Endothelial cell of umbilical vein (primary cell): ENCODE measurements at regions not wholly inside any gene's neighbourhood (a gene's known extent, or its start where the extent isn't known, plus 50 kb on each side); places are given as distances from the start of the nearest gene placed in this dataset.

ENCODE experiments used
- BruUV-seq: library from RNA; stranded (reverse); fragments of 400-500 nt; replicated peaks from 2 replicates; lab custom pipeline; 2021; lab: Mats Ljungman, UMichigan
- CTCF ChIA-PET: fragments of 300-600, 350-600 bp; sonication (Branson Sonifier 250); formaldehyde crosslinking; loops from one replicate; lab custom pipeline; 2021; ENCODE audit warnings: antibody characterized with exemption, inconsistent platforms; lab: Charles Lee
- POLR2A ChIA-PET: fragments of 300-600, 350-600 bp; sonication (Branson Sonifier 250); formaldehyde crosslinking; loops from one replicate; lab custom pipeline; 2021; ENCODE audit warnings: antibody characterized with exemption, inconsistent platforms; lab: Charles Lee
- DNase-seq: peaks from one replicate; pipeline ENCODE4 v3.0.0-alpha.2; 2011; ENCODE audit warnings: low read depth, low spot score
- FAIRE-seq: peaks from 2 replicates; lab custom pipeline; 2011; peaks lifted over from hg19 to GRCh38; lab: Jason Lieb, UNC
- H2AFZ ChIP-seq: 2 replicates; pipeline ENCODE4 v1.6.0; 2012; ENCODE audit warnings: low read depth, low read length, control low read depth, inconsistent platforms
- H3K27ac ChIP-seq: 2 replicates; pipeline ENCODE4 v1.5.1; 2011; ENCODE audit warnings: low read depth, mild to moderate bottlenecking, control low read depth, low read length, moderate library complexity; ENCODE audit not compliant: insufficient read depth
- H3K27me3 ChIP-seq, 2 experiments: 2 replicates each; pipeline versions ENCODE4 v1.6.0 to v1.6.1; 2011; ENCODE audit warnings: low read length in 2 of 2, mixed read lengths in 1 of 2; ENCODE audit not compliant: control insufficient read depth in 2 of 2, insufficient read depth in 2 of 2
- H3K36me3 ChIP-seq, 2 experiments: 2 replicates in 1 of 2; 3 replicates in 1 of 2; pipeline ENCODE4 v1.5.1; 2011; ENCODE audit warnings: low read length in 2 of 2, mild to moderate bottlenecking in 1 of 2, moderate library complexity in 1 of 2; ENCODE audit not compliant: control insufficient read depth in 2 of 2, insufficient read depth in 2 of 2; ENCODE audit errors: extremely low read depth in 1 of 2
- H3K4me1 ChIP-seq: 3 replicates; pipeline ENCODE4 v1.5.1; 2011; ENCODE audit warnings: mild to moderate bottlenecking, low read length; ENCODE audit not compliant: control insufficient read depth, insufficient read depth; ENCODE audit errors: extremely low read depth
- H3K4me2 ChIP-seq: 2 replicates; pipeline ENCODE4 v1.6.1; 2011; ENCODE audit warnings: low read length, control low read depth, mixed read lengths; ENCODE audit not compliant: insufficient read depth
- H3K4me3 ChIP-seq, 3 experiments: fragments of 200-600 bp in 1 of 3; sonication (generic), shearing (Covaris generic) in 1 of 3; replicated peaks in 1 of 3; 2 replicates each; pipeline ENCODE4 v1.5.1; 2011 to 2016; ENCODE audit warnings: control low read depth in 3 of 3, low read length in 3 of 3, mild to moderate bottlenecking in 2 of 3, inconsistent platforms in 1 of 3, low read depth in 1 of 3, moderate library complexity in 1 of 3; ENCODE audit not compliant: insufficient read depth in 1 of 3
- H3K79me2 ChIP-seq: 2 replicates; pipeline ENCODE4 v1.6.0; 2012; ENCODE audit warnings: low read length, inconsistent platforms; ENCODE audit not compliant: control insufficient read depth, insufficient read depth
- H3K9ac ChIP-seq: replicated peaks from 2 replicates; pipeline ENCODE3; 2011; ENCODE audit warnings: low read length, control low read depth; ENCODE audit not compliant: insufficient read depth; ENCODE audit errors: extremely low read depth
- H3K9me1 ChIP-seq: replicated peaks from 3 replicates; pipeline ENCODE4 v1.6.0; 2011; ENCODE audit warnings: mild to moderate bottlenecking, low read length; ENCODE audit not compliant: control insufficient read depth, insufficient read depth; ENCODE audit errors: extremely low read depth
- H3K9me3 ChIP-seq: replicated peaks from 2 replicates; pipeline ENCODE4 v1.5.1; 2012; ENCODE audit warnings: low read length, inconsistent platforms; ENCODE audit not compliant: control insufficient read depth, insufficient read depth
- H4K20me1 ChIP-seq: replicated peaks from 2 replicates; pipeline ENCODE3; 2011; ENCODE audit warnings: mild to moderate bottlenecking, low read length; ENCODE audit not compliant: control insufficient read depth, insufficient read depth; ENCODE audit errors: extremely low read depth
- CTCF ChIP-seq, 2 donors: IDR thresholded peaks; 1 replicate in 1 of 2; 2 replicates in 1 of 2; pipeline ENCODE4 v1.5.1; 2011; ENCODE audit warnings: low read length in 2 of 2, mild to moderate bottlenecking in 2 of 2, moderate library complexity in 2 of 2, control low read depth in 1 of 2, inconsistent platforms in 1 of 2, low read depth in 1 of 2; ENCODE audit not compliant: insufficient read depth in 1 of 2; ENCODE audit errors: extremely low read depth in 1 of 2
- EZH2 ChIP-seq: IDR thresholded peaks from 2 replicates; pipeline ENCODE4 v1.6.1; 2012; ENCODE audit warnings: borderline replicate concordance, low read depth, mild to moderate bottlenecking, moderate library complexity, low read length, inconsistent platforms; ENCODE audit not compliant: severe bottlenecking
- FOS ChIP-seq: IDR thresholded peaks from 2 replicates; pipeline ENCODE4 v1.6.1; 2011; ENCODE audit warnings: mild to moderate bottlenecking, low read length, moderate library complexity, borderline replicate concordance; ENCODE audit not compliant: insufficient read depth
- GATA2 ChIP-seq: IDR thresholded peaks from 2 replicates; pipeline ENCODE4 v1.7.0; 2011; ENCODE audit warnings: low read depth, mild to moderate bottlenecking, moderate library complexity, mixed read lengths, low read length; ENCODE audit not compliant: insufficient read length, insufficient read depth
- JUN ChIP-seq: IDR thresholded peaks from 2 replicates; pipeline ENCODE4 v1.6.1; 2011; ENCODE audit warnings: borderline replicate concordance, low read depth; ENCODE audit not compliant: insufficient read length, insufficient read depth
- MYC ChIP-seq: IDR thresholded peaks from one replicate; pipeline ENCODE4 v1.6.1; 2011; ENCODE audit warnings: mild to moderate bottlenecking, low read depth, low read length
- POLR2A ChIP-seq: IDR thresholded peaks from 2 replicates; pipeline ENCODE4 v1.6.1; 2012; ENCODE audit warnings: low read depth, mild to moderate bottlenecking, control low read depth, low read length
- POLR2AphosphoS5 ChIP-seq: IDR thresholded peaks from 2 replicates; pipeline ENCODE4 v1.6.1; 2012; ENCODE audit warnings: low read depth, mild to moderate bottlenecking, control low read depth, low read length, moderate library complexity; ENCODE audit not compliant: insufficient read depth
- dilution Hi-C: fragments of 300-500 bp; cut with MboI; formaldehyde crosslinking; loops from one replicate; pipeline ENCODE4 v1.15.0; 2019; ENCODE audit warnings: low sequenced_read_pairs; ENCODE audit not compliant: extremely low pct_ligation_motif_present
- intact Hi-C: fragments of 100-400 bp; cut with micrococcal nuclease; formaldehyde crosslinking; loops from one replicate; pipeline ENCODE4 v1.10.0; 2022

- Histone ChIP-seq H3K9ac (no peak overlapping the region), H3K27me3 (no peaks in the 10 kb centered on the region), H3K9me1 (no peaks in the 10 kb centered on the region), H3K9me3 (no peaks in the 10 kb centered on the region), H3K4me2 (no peak overlapping the region), H3K79me2 (no peaks in the 10 kb centered on the region), H4K20me1 (no peaks in the 10 kb centered on the region), H2AFZ (no peak overlapping the region), H3K4me1 (no peaks in the 10 kb centered on the region), H3K4me3 (no peak overlapping the region), H3K27ac (no peak overlapping the region), H3K36me3 (no peaks in the 10 kb centered on the region)
- DNase-seq (no peak), FAIRE-seq (no peak)
- POLR2A ChIA-PET, result no interaction called here
- CTCF ChIA-PET, result no interaction called here
- intact Hi-C loops (no loop called here), dilution Hi-C loops (no loop called here)
- BruUV-seq, result no TSS peak
- TF ChIP-seq JUN (no peak), MYC (no peak), EZH2 (no peak), FOS (no peak), GATA2 (no peak), POLR2A (no peak), POLR2AphosphoS5 (no peak), CTCF (IDR thresholded peaks at IDR 0.05; ENCODE audit: extremely low read depth in 1 of 2, insufficient read depth in 1 of 2, low read depth in 1 of 2, low read length in 2 of 2) (no peak)
These were observed 56.3 kb upstream of the ZNF92 start for GRCh38 chr7:65317372-65317771.
